Stimulated activated CD8-positive, alpha-beta memory T cell treated with anti-CD3 and anti-CD28 coated beads, Interleukin-15, amount 100 ng/mL, for 24 hours (primary cell): ENCODE measurements at regions not wholly inside any gene's neighbourhood (a gene's known extent, or its start where the extent isn't known, plus 50 kb on each side); places are given as distances from the start of the nearest gene placed in this dataset.

ENCODE experiments used
- DNase-seq: peaks from one replicate; pipeline ENCODE4 v3.0.0-alpha.2; 2020; ENCODE audit warnings: low read depth

GRCh38 chr6:14638435-14638905 is 520.9 kb downstream of the CD83 start:
- DNase-seq: no peak

- no peak for DNase-seq
These were observed 521.6 kb downstream of the CD83 start for GRCh38 chr6:14638906-14639761.

GRCh38 chr6:14639983-14640599 is 522.5 kb downstream of the CD83 start:
- DNase-seq: no peak

- DNase-seq: no peak
These were observed 523.1 kb downstream of the CD83 start for GRCh38 chr6:14640631-14641030.

- no peak for DNase-seq
These were observed 524.0 kb downstream of the CD83 start for GRCh38 chr6:14641423-14642135.

- DNase-seq: no peak
These were observed 524.5 kb downstream of the CD83 start for GRCh38 chr6:14642136-14642505.

GRCh38 chr6:14642842-14643241 is 525.3 kb downstream of the CD83 start:
- DNase-seq: no peak

- DNase-seq: no peak
These were observed 526.8 kb downstream of the CD83 start for GRCh38 chr6:14644381-14644780.

- DNase-seq: no peak
These were observed 527.6 kb downstream of the CD83 start for GRCh38 chr6:14645221-14645620.

- no peak for DNase-seq
These were observed 528.3 kb downstream of the CD83 start for GRCh38 chr6:14645841-14646240.

- no peak for DNase-seq
These were observed 528.8 kb downstream of the CD83 start for GRCh38 chr6:14646371-14646770.

- no peak for DNase-seq
These were observed 529.8 kb downstream of the CD83 start for GRCh38 chr6:14647357-14647756.

GRCh38 chr6:14652536-14652935 is 535.0 kb downstream of the CD83 start:
- DNase-seq: no peak

GRCh38 chr6:14655201-14656061 is 537.9 kb downstream of the CD83 start:
- DNase-seq: no peak

GRCh38 chr6:14656078-14656521 is 538.5 kb downstream of the CD83 start:
- DNase-seq: no peak

- DNase-seq: no peak
These were observed 539.1 kb downstream of the CD83 start for GRCh38 chr6:14656649-14657048.

- no peak for DNase-seq
These were observed 540.5 kb downstream of the CD83 start for GRCh38 chr6:14658030-14658429.

GRCh38 chr6:14658886-14659561 is 541.5 kb downstream of the CD83 start:
- no peak for DNase-seq

- DNase-seq: no peak
These were observed 542.3 kb downstream of the CD83 start for GRCh38 chr6:14659841-14660240.

- DNase-seq: no peak
These were observed 543.4 kb downstream of the CD83 start for GRCh38 chr6:14660806-14661579.
